ENCODE measurements at regions not wholly inside any gene's neighbourhood (a gene's known extent, or its start where the extent isn't known, plus 50 kb on each side); places are given as distances from the start of the nearest gene placed in this dataset.

DNA sequence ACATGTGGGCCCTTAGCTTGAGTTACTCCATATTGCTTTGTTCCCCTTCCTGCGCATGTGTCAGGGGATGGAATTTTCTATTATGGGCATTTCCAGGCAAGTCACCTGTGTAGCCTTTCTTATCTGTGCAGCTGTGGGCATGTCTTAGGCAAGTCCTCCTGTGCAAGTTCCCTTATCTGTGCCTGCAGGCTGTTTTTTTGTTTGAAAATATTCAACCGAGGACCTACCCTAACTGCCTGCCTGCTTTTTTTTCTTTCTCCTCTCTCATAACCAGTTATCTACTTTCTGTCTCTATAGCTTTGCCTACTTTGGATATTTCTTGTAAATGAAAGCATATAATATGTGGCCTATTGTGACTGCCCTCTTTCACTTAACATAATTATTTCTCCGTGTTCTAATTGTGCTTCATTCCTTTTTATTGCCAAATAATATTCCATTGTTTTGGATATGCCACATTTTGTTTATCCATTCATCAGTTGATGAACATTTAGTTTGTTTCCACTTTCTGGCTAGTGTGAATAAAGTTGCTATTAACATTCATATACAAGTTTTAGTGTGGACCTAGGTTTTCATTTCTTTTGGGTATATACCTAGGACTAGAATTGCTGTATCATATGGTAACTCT lies 83.6 kb upstream of the CADM1 start:
- DNase-seq = no peak

DNA sequence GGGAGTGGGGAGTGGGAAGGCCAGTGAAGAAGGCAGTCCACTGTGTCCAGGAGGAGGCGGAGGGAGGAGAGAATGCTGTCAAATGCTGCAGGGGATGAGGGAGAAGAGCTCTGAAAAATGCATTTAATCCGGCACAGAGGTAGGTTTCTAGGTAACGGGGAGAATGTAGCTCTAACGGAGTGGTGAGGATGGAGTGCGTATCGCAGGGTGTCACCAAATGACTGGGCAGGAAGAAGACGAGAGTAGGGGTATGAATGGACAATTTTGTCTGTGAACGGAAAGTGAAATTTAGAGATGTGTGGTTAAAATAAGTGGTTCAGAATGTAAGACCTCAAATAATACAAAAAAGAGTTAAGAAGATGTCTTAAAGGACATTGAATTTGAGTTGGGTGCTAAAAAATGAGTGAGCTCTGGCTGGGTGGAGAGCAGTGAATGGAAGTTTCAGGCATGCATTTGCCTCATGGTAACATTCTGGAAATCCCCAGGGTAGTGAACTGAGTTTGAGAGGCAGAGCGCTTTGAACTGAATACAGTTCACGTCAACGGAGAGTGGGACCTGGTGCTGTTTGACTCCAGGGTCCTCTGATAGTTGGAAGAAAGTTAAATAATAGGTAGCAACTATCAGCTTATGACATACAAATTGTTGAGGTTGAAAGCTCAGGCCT lies 81.3 kb upstream of the CADM1 start:
- DNase-seq = no peak

DNA sequence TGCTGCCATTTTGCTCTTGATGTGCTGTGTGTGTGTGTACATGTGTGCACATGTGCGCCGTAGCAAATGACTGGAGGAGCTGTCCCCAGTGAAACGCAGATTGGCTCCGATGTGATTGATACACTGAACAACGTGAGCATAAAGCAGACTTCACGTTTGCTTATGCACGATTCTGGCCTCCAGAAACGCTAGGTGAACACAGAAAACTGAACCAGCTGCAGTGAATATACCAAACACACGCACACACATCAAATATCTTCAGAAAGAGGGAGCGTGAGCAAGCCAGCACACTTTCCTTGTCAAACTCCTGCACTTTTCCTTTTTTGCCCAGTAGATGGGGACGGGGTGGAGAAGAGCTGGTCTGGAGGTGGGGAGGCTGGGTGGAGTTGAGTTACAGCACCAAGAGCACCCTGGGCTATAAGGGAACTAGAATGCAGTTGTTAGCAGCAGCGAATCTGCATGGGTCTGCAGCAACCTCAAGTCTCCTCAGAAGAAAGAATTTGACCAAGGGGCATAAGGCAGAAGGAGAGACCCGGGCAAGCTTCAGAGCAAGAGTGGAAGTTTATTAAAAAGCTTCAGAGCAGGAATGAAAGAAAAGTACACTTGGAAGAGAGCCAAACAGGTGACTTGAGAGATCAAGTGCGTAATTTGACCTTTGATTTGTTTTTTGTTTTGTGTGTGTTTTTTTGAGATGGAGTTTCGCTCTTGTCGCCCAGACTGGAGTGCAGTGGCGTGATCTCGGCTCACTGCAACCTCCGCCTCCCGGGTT lies 77.8 kb upstream of the CADM1 start:
- DNase-seq = no peak

DNA sequence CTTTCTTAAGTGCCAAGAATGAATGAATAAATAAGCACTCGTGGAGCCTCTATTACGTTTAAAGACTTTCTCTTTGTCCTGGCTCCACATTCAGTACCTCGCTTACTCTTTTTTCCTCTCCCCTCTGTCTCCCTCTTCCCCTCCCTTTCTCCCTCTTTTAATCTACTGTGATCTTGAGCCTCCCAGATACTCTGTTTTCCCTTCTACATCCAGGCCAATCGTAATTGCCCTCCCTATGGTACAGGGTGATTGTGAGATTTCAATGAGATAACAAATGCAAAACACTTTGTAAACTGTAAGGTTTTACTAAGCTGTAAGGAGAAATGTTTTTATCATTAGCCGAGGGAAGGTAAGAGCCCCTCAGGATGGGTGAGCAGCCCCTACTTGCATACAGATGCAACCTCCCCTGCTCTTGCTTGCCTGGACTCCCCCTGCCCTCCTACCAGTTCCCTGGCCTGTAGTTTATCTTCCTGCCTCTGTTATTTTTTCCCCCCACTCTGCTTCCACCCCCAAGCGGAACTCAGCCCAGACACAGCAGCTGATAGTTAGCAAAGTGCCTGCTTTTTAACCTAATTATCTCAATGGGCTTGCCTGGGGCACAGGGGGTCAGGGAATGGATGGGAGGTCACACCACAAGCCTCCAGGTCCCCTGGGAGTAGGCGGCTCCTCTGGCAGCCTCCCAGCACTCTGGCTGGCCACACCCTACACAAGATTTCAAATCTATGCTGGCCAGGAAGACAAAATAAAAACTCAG lies 76.9 kb upstream of the CADM1 start:
- DNase-seq = no peak

DNA sequence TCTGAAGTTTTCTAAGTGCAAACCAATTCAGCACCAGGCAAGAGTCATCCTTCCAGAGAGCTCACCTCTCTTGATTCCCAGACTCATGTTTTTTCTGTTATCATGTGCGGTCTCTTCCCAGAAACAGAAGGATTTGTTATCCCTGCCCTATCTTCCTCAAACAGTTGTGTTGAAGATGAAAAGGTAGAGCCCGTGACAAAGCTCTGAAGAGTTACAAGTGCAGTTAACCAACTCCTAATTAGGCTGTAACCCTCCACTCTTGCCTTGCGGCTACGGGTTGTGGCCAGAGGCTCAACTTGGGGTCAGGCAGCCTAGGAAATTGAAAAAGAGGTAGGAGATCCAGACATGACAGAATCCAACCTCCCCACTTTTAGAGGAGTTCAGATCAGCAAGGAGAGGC lies 76.2 kb upstream of the CADM1 start:
- DNase-seq = no peak

DNA sequence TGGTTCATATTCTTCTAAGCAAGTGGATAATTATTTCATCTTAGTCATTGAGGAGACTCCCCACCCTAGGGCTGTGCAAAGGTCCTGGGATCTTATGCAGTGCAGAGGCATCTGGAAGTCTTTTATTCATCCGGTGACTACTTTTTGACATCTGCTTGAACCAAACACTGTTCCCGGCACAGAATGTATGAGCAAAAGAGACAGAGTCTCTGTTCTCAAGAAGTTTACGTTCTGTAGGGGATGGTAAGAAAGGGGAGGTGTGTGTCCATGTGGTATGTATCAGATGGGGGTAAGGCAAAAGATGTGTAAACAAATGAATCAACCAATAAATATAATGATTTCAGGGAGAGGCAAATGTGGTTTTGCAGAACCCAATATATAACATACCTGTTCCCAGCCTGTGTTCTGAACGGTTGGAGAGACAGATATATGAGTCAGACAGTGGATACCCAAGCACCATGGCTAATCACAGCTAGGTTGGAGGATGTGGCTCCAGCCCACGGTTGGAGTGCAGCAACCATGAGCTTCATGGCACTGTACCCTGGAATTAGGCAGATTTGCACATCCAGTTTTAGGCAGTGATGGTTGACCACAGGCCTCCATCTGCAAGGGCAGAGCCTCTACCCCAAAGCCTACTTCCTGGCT lies 75.1 kb upstream of the CADM1 start:
- no peak for DNase-seq

DNA sequence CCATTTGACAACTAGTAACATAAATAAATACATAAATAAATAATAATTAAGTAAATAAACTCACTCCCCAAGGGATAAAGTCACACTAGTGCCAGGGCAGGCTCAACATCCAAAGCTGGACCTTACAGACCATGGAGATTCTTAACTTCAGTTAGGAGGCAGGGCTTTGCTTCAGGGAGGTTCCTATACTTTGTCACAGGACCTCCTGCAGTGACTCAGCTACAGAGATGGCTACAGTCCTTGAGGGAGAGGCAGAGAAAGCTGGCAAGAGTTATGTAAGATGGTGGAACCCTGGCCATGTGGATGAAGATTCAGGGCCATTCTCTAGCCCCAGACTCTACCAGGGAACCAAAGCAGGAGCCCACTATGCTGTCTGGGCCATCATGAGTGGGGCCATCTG lies 74.1 kb upstream of the CADM1 start:
- no peak for DNase-seq

DNA sequence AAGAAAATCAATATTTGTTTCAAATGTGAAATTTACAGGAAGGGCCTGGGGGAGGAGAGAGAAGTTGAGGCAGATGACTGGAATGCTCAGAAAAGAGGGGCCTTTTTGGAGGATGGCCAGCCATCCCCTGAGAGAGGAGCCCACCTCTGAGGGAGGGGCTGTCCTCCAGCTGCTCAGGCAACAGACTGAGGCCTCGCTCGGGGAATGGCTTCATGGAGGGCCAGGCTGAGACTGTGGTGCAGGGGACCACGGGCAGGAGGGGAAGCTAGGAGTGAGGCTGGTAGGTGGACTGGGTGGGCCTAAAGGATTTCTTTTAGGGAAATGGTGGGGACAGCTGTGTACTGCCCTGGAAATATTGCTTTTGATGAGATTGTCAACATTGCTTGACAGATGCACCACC lies 73.5 kb upstream of the CADM1 start:
- no peak for DNase-seq

DNA sequence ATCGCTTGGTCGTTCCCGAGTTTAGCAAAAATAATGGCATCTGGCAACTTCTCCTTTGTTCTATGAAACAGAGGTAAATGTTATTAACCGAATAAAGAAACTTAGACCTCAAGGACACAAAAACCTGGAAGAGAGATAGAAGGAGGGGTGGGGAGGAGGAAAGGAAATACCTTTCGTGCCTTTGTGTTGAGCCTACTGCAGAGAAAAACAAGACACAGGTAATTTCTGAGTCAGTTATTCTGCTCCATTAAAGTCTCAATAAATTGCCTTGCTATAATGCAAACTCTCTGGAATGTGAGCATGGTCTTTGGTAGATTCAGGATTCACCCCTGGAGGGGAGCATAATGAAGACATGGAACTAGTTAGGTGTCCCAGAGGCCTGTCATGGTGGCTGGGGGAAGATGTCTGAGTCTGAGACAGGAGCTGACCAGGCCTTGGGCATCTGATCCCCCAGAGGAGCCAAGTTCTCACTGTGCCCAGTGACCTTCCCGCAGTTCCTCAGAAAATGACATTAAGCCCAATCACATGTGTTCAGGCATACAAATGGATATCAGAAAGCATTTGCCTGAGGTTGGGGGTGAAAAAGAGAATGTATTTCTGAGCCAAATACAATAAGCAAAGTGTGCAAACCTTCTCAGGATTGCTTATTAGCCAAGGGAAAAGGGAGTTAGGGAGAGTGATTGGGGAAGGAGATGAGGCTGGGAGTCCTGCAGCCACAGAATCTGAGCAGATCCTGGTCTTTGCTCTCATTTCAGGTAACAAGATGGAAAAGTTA lies 72.6 kb upstream of the CADM1 start:
- DNase-seq = no peak

DNA sequence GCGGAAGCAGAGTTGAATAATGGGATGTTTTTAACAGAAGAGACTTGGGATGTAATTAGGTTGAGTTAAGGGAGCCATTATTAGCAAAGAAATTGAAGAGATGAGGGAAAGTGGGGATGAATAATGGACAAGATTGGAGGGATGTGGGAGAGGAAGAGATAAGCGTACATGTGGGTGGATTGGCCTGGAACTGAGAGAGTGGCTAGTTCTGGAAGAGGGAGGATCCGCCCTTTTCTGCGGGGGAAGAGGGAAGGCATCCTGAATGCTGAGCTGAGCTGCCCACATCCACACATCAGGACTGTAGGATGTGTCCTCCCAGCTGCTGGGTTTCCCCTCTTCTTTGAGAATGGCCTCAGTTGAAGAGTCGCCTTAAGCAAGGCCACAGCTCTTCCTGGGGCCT lies 68.3 kb upstream of the CADM1 start:
- DNase-seq = no peak

DNA sequence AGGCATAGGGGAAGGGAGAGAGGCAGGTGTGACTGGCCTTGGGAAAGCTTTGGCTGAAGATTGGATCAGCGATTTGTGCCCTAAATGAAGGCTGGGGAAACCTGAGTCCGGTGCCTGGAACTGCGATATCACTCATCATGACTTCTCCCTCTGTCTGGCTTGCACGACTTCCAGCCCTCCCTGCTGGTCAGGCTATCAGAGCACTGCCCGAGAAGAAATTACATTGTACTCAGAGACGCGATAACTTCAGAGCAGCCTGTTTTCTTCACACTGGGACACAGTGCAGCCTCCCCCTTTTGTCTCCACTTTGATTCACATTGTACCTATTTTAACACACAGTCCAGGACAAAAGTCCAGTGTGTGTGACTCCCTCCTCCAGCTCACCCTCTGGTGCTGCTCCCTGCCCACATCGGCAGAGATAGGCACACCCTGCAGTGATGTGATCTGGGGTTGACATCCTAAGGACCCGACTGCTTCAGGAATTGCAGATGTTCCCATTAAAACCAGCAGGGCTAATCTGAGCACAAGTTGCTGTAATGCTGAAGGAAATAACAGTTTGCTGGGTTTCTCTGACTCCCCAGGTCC lies 62.1 kb upstream of the CADM1 start:
- DNase-seq = no peak

DNA sequence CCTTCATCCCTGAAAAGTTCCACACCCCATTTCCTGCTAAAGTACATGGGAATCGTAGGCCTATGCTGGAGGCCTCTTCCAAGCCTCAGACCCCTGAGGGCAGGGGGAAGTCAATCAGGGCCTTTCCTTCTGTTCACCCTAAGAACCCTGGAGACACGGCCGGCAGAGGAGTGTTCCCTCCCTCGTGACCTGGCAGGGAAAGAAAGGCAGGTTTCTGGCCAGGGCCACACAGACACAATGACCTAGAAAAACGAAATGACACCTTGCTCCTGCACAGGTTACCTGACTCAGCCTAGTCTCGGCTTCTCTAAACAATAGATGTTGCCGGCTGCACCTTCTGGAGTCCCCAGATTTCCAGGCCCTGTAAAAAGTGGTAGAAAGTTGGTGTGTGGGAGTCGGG lies 60.6 kb upstream of the CADM1 start:
- no peak for DNase-seq

DNA sequence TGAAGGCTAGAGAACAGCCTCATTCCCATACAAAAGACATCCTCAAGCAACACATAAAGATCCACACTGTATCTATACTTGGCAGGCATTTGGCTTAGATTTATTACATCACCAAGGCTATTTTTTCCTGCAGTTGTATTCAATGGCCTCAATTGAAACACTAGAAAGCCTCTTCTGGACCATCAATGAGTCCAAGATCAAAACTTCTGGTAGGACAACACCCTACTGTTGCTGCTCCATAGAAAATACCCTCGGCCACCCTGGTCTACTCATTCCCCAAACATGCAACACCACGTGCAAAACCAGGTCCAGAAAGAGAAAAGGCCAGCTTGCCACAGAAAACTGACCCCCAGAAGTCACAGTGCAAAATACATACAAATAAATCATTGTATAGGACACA lies 56.9 kb upstream of the CADM1 start:
- no peak for DNase-seq

DNA sequence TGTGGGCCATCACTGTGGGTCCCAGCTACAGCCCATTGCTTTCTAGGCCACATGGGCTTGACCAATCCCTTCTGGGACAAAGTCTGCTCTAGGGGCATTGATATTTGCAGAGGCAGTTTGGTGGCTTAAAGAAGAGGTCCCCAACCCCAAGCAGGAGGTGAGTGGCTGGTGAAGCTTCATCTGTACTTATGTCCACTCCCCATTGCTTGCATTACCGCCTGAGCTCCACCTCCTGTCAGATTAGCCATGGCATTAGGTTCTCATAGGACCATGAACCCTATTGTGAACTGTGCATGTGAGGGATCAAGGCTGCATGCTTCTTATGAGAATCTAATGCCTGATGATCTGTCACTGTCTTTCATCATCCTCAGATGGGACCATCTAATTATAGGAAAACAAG lies 54.4 kb upstream of the CADM1 start:
- DNase-seq = no peak

DNA sequence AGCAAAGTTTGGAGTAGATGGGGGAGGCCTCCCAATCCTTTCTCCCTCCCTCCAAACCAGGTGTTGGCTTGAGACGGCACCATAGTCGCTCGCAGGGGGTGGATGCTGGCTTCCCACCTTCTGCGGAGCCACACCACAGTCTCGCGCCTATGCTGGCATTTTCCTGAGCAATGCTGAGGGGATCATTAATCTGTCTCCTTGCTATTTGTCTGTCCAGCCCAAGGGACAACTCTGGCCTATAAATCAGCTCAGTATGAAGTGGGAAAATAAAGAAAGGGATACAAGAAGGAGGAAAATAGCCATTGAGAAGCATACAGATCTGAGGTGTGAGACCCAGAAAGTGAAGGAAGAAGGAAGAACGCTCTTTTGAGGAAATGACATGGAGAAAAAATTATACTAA lies 53.5 kb upstream of the CADM1 start:
- no peak for DNase-seq

DNA sequence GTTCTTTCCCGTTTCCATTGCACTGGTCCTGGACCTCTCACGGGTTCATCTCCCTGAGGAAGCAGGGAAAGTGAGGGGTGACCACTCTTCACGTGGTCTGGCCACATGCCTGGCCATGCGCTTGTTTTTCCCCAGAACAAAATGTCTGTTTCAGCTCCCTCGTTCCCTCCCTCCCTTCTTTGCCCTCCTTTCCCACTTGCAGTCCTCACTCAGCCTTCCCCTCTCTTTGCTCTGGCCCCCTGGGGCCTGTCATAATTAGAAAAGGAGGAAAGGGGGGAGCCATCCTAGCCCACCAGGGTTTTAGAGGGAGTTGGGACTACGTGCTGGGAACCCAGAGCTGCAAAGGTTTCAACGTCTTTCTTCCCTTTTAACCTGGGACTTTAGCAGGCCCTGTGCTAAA lies 52.8 kb upstream of the CADM1 start:
- DNase-seq = no peak

DNA sequence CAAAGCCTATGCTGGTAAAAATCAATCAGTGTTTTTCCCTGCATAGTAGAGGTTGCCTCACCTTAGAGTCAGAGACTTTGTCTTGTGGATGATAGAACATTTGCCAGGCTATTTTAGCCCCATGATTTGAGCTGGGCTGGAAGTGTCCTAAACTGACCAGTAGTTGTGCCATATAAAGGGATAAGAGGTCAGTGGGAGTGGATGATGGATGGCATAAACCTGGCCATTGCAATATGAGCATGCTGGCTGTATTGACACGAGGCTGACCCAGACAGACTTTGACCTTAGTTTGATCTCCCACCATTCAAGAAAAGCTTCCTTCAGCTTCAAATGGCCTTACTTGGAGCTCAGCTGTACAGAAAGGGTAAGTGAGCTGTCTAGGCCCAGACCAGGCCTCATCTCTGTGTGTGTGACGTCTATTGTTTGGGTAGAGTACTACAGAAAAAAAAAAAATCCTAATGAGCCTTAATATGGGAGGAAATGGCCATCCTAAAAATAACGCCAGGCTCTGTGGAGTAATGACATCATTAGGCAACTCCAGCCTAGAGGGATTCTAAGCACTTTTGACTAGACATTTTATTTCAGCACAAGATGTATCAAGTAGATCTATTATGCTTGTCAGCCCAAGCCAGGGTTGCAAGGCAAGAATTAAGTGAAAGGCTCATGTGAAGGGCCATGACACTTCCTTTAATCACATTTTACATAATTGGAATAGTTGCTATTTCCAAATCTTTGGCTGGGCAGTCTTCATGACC lies 51.3 kb upstream of the CADM1 start:
- DNase-seq = no peak
